PFSK-1 (cell line): ENCODE measurements at regions not wholly inside any gene's neighbourhood (a gene's known extent, or its start where the extent isn't known, plus 50 kb on each side); places are given as distances from the start of the nearest gene placed in this dataset.

ENCODE experiments used
- FOXP2 ChIP-seq: optimal IDR thresholded peaks from 2 replicates; pipeline ENCODE3; 2011; ENCODE audit warnings: borderline replicate concordance, control low read depth, inconsistent platforms; ENCODE audit not compliant: insufficient read depth; ENCODE audit errors: extremely low read length, extremely low read depth
- POLR2AphosphoS5 ChIP-seq: IDR thresholded peaks from 2 replicates; pipeline ENCODE4 v1.6.1; 2012; ENCODE audit warnings: low read depth, mild to moderate bottlenecking, control low read depth, low read length, moderate library complexity
- REST ChIP-seq, 2 experiments: IDR thresholded peaks; 2 replicates each; pipeline versions ENCODE4 v1.6.1 to v1.8.0; 2011 to 2012; ENCODE audit warnings: low read depth in 2 of 2, low read length in 2 of 2, control low read depth in 1 of 2, inconsistent platforms in 1 of 2, mild to moderate bottlenecking in 1 of 2, moderate library complexity in 1 of 2; ENCODE audit not compliant: insufficient read depth in 1 of 2
- SIN3A ChIP-seq: IDR thresholded peaks from 2 replicates; pipeline ENCODE4 v1.6.1; 2012; ENCODE audit warnings: mild to moderate bottlenecking, low read length, moderate library complexity, borderline replicate concordance; ENCODE audit not compliant: insufficient read depth
- TAF1 ChIP-seq: IDR thresholded peaks from 2 replicates; pipeline ENCODE4 v1.6.1; 2012; ENCODE audit warnings: low read length, control low read depth, borderline replicate concordance; ENCODE audit not compliant: insufficient read depth

- no peak for TF ChIP-seq POLR2AphosphoS5
- TF ChIP-seq FOXP2 = no peak
- TF ChIP-seq SIN3A = no peak
- TF ChIP-seq TAF1 = no peak
- no peak for TF ChIP-seq REST (IDR thresholded peaks at IDR 0.05; ENCODE audit: insufficient read depth in 1 of 2, low read depth in 2 of 2, low read length in 2 of 2)
Observed at GRCh38 chr13:69547780-69548179, 559.8 kb upstream of the ATXN8OS start.

DNA sequence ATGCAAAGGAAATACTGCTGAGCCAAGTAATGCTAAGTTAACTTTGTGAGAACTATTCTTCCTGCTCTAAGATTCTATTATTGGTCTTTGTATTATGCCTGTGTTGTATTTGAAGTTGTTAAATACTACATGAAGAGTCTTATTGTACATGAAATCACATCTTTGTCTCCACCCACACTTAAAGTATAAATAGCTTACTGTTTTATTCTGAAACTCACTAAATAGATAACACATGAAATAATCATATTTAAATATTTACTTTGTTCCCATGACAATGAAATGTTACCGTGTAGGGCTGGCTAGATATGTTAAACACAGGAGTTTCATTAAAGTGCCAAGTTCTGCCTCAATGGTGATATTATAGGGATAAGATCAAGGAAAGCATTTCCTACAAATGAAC, 562.1 kb upstream of the ATXN8OS start:
- TF ChIP-seq FOXP2 = no peak
- TF ChIP-seq SIN3A = no peak
- no peak for TF ChIP-seq TAF1
- no peak for TF ChIP-seq REST (IDR thresholded peaks at IDR 0.05; ENCODE audit: insufficient read depth in 1 of 2, low read depth in 2 of 2, low read length in 2 of 2)
- no peak for TF ChIP-seq POLR2AphosphoS5

- no peak for TF ChIP-seq REST (IDR thresholded peaks at IDR 0.05; ENCODE audit: insufficient read depth in 1 of 2, low read depth in 2 of 2, low read length in 2 of 2)
- no peak for TF ChIP-seq TAF1
- TF ChIP-seq POLR2AphosphoS5 = no peak
- no peak for TF ChIP-seq SIN3A
- TF ChIP-seq FOXP2 = no peak
Observed at GRCh38 chr13:69524459-69525150, 583.0 kb upstream of the ATXN8OS start.

DNA sequence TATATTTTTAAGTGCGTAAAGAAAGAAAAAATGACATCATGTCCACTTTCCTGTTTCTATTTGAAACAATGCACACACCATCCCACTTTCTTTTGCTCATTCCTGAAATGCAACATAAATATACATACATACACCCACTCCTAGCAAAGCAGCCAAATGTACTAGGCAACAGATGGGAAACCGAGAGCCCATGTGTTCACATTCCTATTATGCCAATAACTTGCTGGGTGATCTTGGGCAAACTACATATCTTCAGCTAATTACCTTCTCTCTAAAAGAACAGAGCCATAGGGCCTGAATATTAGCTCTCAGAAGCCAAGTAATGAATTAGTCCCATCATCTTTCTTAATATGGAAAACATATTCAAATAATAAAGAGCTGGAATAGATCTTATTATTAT, 610.6 kb upstream of the ATXN8OS start:
- TF ChIP-seq TAF1 (no peak), POLR2AphosphoS5 (no peak), REST (IDR thresholded peaks at IDR 0.05; ENCODE audit: insufficient read depth in 1 of 2, low read depth in 2 of 2, low read length in 2 of 2) (no peak), SIN3A (no peak), FOXP2 (no peak)
